PFSK-1 (cell line): ENCODE measurements at regions not wholly inside any gene's neighbourhood (a gene's known extent, or its start where the extent isn't known, plus 50 kb on each side); places are given as distances from the start of the nearest gene placed in this dataset.

Source experiments
- POLR2AphosphoS5 ChIP-seq: IDR thresholded peaks from 2 replicates; pipeline ENCODE4 v1.6.1; 2012; ENCODE audit warnings: low read depth, mild to moderate bottlenecking, control low read depth, low read length, moderate library complexity
- REST ChIP-seq, 2 experiments: IDR thresholded peaks; 2 replicates each; pipeline versions ENCODE4 v1.6.1 to v1.8.0; 2011 to 2012; ENCODE audit warnings: low read depth in 2 of 2, low read length in 2 of 2, control low read depth in 1 of 2, inconsistent platforms in 1 of 2, mild to moderate bottlenecking in 1 of 2, moderate library complexity in 1 of 2; ENCODE audit not compliant: insufficient read depth in 1 of 2

GRCh38 chr16:65522412-65522811 is 400.5 kb upstream of the CDH11 start:
- TF ChIP-seq POLR2AphosphoS5 (no peak), REST (IDR thresholded peaks at IDR 0.05; ENCODE audit: insufficient read depth in 1 of 2, low read depth in 2 of 2, low read length in 2 of 2) (no peak)
